Ovary (tissue), 7 donors: ENCODE measurements at regions not wholly inside any gene's neighbourhood (a gene's known extent, or its start where the extent isn't known, plus 50 kb on each side); places are given as distances from the start of the nearest gene placed in this dataset.

Source experiments
- DNase-seq, 5 donors: peaks; one replicate each; pipeline ENCODE4 v3.0.0-alpha.2; 2019 to 2020
- H3K27ac ChIP-seq, 2 donors: fragments of 200-600 bp; one replicate each; pipeline versions ENCODE4 v1.5.1 to v1.8.0; 2019 to 2022
- H3K27me3 ChIP-seq: fragments of 200-600 bp; one replicate; pipeline ENCODE4 v1.8.0; 2022
- H3K36me3 ChIP-seq: fragments of 200-600 bp; sonication (generic); one replicate; pipeline ENCODE4 v1.5.1; 2019
- H3K4me1 ChIP-seq: one replicate; pipeline ENCODE4 v1.8.1; 2013; ENCODE audit warnings: mild to moderate bottlenecking, moderate library complexity; ENCODE audit not compliant: insufficient read depth
- H3K4me3 ChIP-seq: fragments of 200-600 bp; sonication (generic); one replicate; pipeline ENCODE4 v1.5.1; 2017
- H3K9me3 ChIP-seq, 2 donors: fragments of 200-600 bp in 1 of 2; sonication (generic) in 1 of 2; one replicate each; pipeline versions ENCODE4 v1.5.1 to v1.8.1; 2013 to 2019; ENCODE audit warnings: mild to moderate bottlenecking in 1 of 2, moderate library complexity in 1 of 2
- CTCF ChIP-seq, 3 donors: fragments of 450-650 bp in 2 of 3; fragments of 200-600 bp in 1 of 3; IDR thresholded peaks; one replicate each; pipeline versions ENCODE4 v1.5.1 to v1.8.0; 2016 to 2022; ENCODE audit warnings: antibody characterized with exemption in 3 of 3, mild to moderate bottlenecking in 1 of 3
- EP300 ChIP-seq: sonication (generic); formaldehyde crosslinking; IDR thresholded peaks from one replicate; pipeline ENCODE4 v1.6.1; 2017; ENCODE audit warnings: antibody characterized with exemption
- POLR2A ChIP-seq: fragments of 450-650 bp; IDR thresholded peaks from one replicate; pipeline ENCODE4 v1.6.1; 2017; ENCODE audit warnings: antibody characterized with exemption, mild to moderate bottlenecking, moderate library complexity
- WGBS, 3 donors: extraction: QIAGEN DNeasy Blood & Tissue Kit in 1 of 3; methylation state at CpG; one replicate each; pipeline versions ENCODE4 v1.1.5 to v1.1.7; 2013 to 2017; 5-methylcytosine and 5-hydroxymethylcytosine counted together
- intact Hi-C, 4 donors: fragments of 100-400 bp; cut with DNase I; formaldehyde crosslinking; loops; one replicate each; pipeline versions ENCODE4 v1.11.0 to v1.15.1; 2022 to 2023
- donor health status: DM: no; HTN: no; CAD: no; lungs with moderate emphysema.
- donor health status: DM: no; HTN: no; CAD: no.
- donor health status: Bipolar disorder and iron deficiency.
- donor health status: DM: no; HTN: no; CAD: no.
- donor health status: DM: yes; HTN: yes; CAD: no.

- intact Hi-C loops, result no loop called here
- 75 to 81% (median 81%) methylated on average over 3 of the region's 3 CpGs for WGBS, 3 donors
- no peaks in the 10 kb centered on the region for H3K4me1 ChIP-seq
- no peaks in the 10 kb centered on the region for H3K27me3 ChIP-seq
- H3K36me3 ChIP-seq, result no peaks in the 10 kb centered on the region
- DNase-seq, result no peak
- H3K27ac ChIP-seq, result no peak overlapping the region
- H3K4me3 ChIP-seq, result no peak overlapping the region
- no peak for TF ChIP-seq CTCF (IDR thresholded peaks at IDR 0.05)
- no peak for TF ChIP-seq EP300
- TF ChIP-seq POLR2A, result no peak
- no peaks in the 10 kb centered on the region for H3K9me3 ChIP-seq
Measured at GRCh38 chr7:92969061-92969460, 132.7 kb upstream of the CDK6 start.

- H3K4me1 ChIP-seq, result no peaks in the 10 kb centered on the region
- H3K36me3 ChIP-seq, result no peaks in the 10 kb centered on the region
- H3K27ac ChIP-seq, result no peak overlapping the region
- H3K27me3 ChIP-seq, result no peaks in the 10 kb centered on the region
- intact Hi-C loops, result no loop called here
- no peaks in the 10 kb centered on the region for H3K9me3 ChIP-seq
- no peak for DNase-seq
- TF ChIP-seq EP300 (no peak), POLR2A (no peak), CTCF (IDR thresholded peaks at IDR 0.05) (no peak)
- WGBS, 3 donors, result 83 to 93% (median 91%) methylated on average over 1 of the region's 1 CpG
- H3K4me3 ChIP-seq, result no peak overlapping the region
Measured at GRCh38 chr7:92968502-92968901, 132.1 kb upstream of the CDK6 start.

- H3K36me3 ChIP-seq, result no peaks in the 10 kb centered on the region
- no peaks in the 10 kb centered on the region for H3K4me1 ChIP-seq
- H3K27me3 ChIP-seq, result no peaks in the 10 kb centered on the region
- H3K9me3 ChIP-seq, result no peaks in the 10 kb centered on the region
- TF ChIP-seq EP300 (no peak), POLR2A (no peak), CTCF (IDR thresholded peaks at IDR 0.05) (no peak)
- DNase-seq, result no peak
- H3K4me3 ChIP-seq, result no peak overlapping the region
- intact Hi-C loops, result no loop called here
- no peak overlapping the region for H3K27ac ChIP-seq
Measured at GRCh38 chr7:92967238-92967637, 130.9 kb upstream of the CDK6 start.

DNA sequence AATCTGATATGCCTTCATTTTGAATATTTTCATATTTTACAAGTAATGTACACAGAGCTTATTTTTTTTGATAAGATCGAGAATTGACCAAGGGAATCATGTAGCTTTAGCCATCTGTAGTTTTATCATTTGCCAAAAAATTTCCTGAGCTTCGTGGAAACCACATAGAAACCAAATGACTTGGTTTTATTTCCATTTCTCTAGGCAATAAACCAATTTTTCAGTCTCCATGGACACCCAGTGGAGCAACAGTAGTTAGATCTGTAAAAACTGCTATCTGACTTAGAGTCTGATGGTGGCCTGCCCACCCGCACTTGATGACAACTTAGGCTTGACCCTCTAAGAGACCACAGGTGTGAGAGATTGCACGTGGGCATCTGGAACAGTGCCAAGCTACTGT is 127.8 kb upstream of the CDK6 start:
- H3K9me3 ChIP-seq, result no peaks in the 10 kb centered on the region
- TF ChIP-seq EP300 (no peak), CTCF (IDR thresholded peaks at IDR 0.05) (no peak), POLR2A (no peak)
- no peaks in the 10 kb centered on the region for H3K4me1 ChIP-seq
- no peak for DNase-seq
- H3K27me3 ChIP-seq, result no peaks in the 10 kb centered on the region
- no peak overlapping the region for H3K27ac ChIP-seq
- H3K36me3 ChIP-seq, result no peaks in the 10 kb centered on the region
- WGBS, 3 donors, result 37 to 55% (median 41%) methylated on average over 4 of the region's 4 CpGs
- intact Hi-C loops, result no loop called here
- no peak overlapping the region for H3K4me3 ChIP-seq

DNA sequence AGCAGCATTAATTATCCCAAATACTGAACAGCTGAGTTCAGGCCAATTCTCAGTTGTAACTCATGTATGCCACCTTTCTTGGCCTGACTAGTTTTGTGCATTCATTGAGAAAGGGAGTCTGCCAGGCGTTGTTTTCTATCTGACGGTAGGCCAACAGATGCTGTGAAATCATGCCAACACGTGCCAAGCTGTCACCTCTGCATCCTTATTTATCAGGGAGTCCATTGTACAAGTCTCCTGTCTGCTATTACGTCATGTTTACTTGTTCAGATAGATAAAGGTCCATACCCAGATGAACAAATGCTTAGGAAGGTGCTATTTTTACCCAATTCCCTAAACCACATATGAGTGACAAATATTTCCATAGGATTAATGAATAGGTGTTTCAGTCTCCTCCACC is 127.2 kb upstream of the CDK6 start:
- H3K36me3 ChIP-seq, result no peaks in the 10 kb centered on the region
- no peak overlapping the region for H3K27ac ChIP-seq
- no peaks in the 10 kb centered on the region for H3K27me3 ChIP-seq
- H3K4me1 ChIP-seq, result no peaks in the 10 kb centered on the region
- no peak for DNase-seq
- H3K9me3 ChIP-seq, result no peaks in the 10 kb centered on the region
- intact Hi-C loops, result no loop called here
- WGBS, 3 donors, result 54 to 75% (median 59%) methylated on average over 4 of the region's 4 CpGs
- TF ChIP-seq CTCF (IDR thresholded peaks at IDR 0.05) (no peak), POLR2A (no peak), EP300 (no peak)
- H3K4me3 ChIP-seq, result no peak overlapping the region
